K562 (cell line): ENCODE measurements at regions not wholly inside any gene's neighbourhood (a gene's known extent, or its start where the extent isn't known, plus 50 kb on each side); places are given as distances from the start of the nearest gene placed in this dataset.

ENCODE experiments used
- MAFG ChIP-seq: fragments of 450-650 bp; conservative IDR thresholded peaks from 2 replicates; pipeline ENCODE4 v1.6.1; 2016; ENCODE audit warnings: missing genetic modification characterization, missing compliant biosample characterization
- MEIS2 ChIP-seq: fragments of 450-650 bp; IDR thresholded peaks from 2 replicates; pipeline ENCODE4 v1.6.1; 2014; ENCODE audit warnings: mild to moderate bottlenecking; ENCODE audit not compliant: partially characterized antibody
- NR2F6 ChIP-seq: fragments of 450-650 bp; formaldehyde crosslinking; IDR thresholded peaks from 2 replicates; pipeline ENCODE4 v1.4.0; 2020; ENCODE audit warnings: mild to moderate bottlenecking
- POLR2A ChIP-seq: fragments of 450-650 bp; conservative IDR thresholded peaks from 2 replicates; pipeline ENCODE4 v1.6.1; 2016
- TCF3 ChIP-seq: sonication (generic); formaldehyde crosslinking; IDR thresholded peaks from 2 replicates; pipeline ENCODE4 v1.4.0; 2020; ENCODE audit warnings: mild to moderate bottlenecking, missing genetic modification reagents
- TF ChIP-seq, protein P1 (sequence below), 2 experiments: fragments of 450-650 bp; IDR thresholded peaks; 2 replicates each; pipeline ENCODE4 v1.6.1; 2016; ENCODE audit warnings: mild to moderate bottlenecking in 2 of 2, borderline replicate concordance in 1 of 2, low read depth in 1 of 2, moderate library complexity in 1 of 2

DNA sequence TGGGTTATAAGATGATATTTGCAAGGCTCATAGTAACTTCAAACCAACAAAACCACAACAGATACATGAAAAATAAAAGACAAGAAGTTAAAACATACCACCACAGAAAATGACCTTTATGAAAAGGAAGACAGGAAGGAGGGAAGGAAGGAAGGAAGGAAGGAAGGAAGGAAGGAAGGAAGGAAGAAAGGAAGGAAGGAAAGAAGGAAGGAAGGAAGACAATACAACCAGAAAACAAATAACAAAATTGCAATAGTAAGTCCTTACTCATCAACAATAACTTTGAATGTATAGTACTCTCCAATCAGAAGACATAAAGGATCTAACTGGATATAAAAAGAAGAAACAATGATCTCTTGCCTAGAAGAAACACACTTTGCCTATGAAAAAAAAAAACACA, 287.4 kb upstream of the DCBLD2 start:
- TF ChIP-seq, protein P1, sequence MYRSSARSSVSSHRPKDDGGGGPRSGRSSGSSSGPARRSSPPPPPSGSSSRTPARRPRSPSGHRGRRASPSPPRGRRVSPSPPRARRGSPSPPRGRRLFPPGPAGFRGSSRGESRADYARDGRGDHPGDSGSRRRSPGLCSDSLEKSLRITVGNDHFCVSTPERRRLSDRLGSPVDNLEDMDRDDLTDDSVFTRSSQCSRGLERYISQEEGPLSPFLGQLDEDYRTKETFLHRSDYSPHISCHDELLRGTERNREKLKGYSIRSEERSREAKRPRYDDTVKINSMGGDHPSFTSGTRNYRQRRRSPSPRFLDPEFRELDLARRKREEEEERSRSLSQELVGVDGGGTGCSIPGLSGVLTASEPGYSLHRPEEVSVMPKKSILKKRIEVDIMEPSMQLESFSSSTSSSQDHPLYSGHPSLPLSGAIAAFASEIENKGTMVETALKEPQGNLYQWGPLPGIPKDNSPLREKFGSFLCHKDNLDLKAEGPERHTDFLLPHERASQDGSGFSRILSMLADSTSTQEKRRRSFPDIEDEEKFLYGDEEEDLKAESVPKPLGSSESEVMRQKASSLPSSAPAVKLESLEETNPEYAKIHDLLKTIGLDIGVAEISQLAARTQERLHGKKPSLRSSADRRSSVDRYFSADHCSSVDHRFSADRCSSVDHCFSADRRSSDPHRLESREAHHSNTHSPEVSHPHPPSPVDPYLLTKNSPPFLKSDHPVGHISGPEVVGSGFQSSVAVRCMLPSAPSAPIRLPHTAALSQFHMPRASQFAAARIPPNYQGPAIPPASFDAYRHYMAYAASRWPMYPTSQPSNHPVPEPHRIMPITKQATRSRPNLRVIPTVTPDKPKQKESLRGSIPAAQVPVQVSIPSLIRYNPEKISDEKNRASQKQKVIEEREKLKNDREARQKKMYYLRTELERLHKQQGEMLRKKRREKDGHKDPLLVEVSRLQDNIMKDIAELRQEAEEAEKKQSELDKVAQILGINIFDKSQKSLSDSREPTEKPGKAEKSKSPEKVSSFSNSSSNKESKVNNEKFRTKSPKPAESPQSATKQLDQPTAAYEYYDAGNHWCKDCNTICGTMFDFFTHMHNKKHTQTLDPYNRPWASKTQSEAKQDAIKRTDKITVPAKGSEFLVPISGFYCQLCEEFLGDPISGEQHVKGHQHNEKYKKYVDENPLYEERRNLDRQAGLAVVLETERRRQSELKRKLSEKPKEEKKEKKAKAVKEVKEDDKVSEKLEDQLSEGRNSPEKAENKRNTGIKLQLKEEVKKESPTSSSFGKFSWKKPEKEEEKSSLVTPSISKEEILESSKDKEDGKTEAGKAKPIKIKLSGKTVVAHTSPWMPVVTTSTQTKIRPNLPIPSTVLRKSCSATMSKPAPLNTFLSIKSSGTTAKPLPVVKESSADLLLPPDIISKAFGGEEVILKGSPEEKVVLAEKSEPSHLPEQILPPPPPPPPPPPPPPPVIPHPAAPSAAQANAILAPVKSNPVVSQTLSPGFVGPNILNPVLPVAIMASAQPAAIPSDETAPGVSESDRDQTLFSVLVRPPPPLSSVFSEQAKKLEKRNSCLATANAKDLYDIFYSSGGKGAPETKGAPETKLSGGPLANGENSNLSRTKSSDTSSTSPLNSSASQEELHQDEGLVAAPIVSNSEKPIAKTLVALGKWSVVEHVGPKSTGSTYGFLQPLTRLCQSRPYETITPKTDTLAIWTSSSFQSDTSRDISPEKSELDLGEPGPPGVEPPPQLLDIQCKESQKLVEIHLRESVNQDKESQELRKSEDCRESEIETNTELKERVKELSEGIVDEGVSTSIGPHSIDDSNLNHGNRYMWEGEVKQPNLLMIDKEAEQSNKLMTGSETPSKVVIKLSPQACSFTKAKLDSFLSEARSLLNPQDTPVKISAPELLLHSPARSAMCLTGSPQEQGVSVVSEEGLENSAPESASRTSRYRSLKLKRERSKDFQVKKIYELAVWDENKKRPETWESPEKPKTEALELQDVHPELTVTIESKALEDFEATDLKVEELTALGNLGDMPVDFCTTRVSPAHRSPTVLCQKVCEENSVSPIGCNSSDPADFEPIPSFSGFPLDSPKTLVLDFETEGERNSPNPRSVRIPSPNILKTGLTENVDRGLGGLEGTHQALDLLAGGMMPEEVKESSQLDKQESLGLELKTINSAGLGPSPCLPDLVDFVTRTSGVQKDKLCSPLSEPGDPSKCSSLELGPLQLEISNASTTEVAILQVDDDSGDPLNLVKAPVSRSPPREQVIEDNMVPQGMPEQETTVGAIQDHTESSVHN (IDR thresholded peaks at IDR 0.05; ENCODE audit: borderline replicate concordance in 1 of 2, low read depth in 1 of 2), result no peak
- TF ChIP-seq TCF3 (CRISPR knock-in tag), result no peak
- TF ChIP-seq POLR2A, result no peak
- TF ChIP-seq NR2F6, result no peak
- TF ChIP-seq MEIS2, result no peak
- no peak for TF ChIP-seq MAFG (tag)
